ENCODE measurements at regions not wholly inside any gene's neighbourhood (a gene's known extent, or its start where the extent isn't known, plus 50 kb on each side); places are given as distances from the start of the nearest gene placed in this dataset.
A peak's percentile ranks its signal among the peaks of the same experiment; 100 is the strongest.

DNA sequence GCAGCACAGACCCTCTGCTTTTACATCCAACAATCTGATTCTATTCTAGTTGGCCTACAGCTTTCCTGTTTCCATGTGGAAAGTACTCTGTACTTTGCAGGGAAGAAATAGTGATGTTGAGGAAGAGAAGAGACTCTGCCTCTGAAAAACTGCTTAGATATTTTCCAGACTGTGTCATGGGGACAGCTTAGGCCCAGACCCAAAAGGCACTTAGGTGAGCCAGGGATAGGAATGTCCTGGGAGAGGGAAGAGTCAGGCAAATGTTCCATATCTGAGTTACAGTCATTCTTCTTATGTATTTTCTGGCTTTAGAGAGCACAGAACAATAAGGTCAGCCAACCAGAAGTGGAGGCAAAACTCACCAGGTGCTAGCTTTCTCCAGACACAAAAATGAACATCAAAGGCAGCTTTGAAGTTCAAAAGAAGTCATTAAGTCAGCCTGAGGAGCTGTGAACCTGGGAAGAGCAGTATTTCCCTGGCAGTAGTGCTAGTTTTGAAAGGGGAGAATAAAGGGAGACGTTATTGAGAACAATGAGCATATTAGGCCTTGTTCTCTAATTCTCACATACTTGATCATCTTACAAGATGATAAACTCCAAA is 199.7 kb upstream of the LMNTD1 start:
- Mint-ChIP-seq H3K4me3 (no peak overlapping the region), H3K4me1 (peaks cover 21% of the 10 kb centered on the region), H3K27me3 (ENCODE audit: low read depth) (no peaks in the 10 kb centered on the region), H3K36me3 (no peaks in the 10 kb centered on the region), H3K27ac (no peak overlapping the region), H3K9me3 (no peaks in the 10 kb centered on the region)
- DNase-seq (ENCODE audit: low spot score in 2 of 2, unreplicated experiment in 2 of 2): no peak
- TF ChIP-seq, protein P1, sequence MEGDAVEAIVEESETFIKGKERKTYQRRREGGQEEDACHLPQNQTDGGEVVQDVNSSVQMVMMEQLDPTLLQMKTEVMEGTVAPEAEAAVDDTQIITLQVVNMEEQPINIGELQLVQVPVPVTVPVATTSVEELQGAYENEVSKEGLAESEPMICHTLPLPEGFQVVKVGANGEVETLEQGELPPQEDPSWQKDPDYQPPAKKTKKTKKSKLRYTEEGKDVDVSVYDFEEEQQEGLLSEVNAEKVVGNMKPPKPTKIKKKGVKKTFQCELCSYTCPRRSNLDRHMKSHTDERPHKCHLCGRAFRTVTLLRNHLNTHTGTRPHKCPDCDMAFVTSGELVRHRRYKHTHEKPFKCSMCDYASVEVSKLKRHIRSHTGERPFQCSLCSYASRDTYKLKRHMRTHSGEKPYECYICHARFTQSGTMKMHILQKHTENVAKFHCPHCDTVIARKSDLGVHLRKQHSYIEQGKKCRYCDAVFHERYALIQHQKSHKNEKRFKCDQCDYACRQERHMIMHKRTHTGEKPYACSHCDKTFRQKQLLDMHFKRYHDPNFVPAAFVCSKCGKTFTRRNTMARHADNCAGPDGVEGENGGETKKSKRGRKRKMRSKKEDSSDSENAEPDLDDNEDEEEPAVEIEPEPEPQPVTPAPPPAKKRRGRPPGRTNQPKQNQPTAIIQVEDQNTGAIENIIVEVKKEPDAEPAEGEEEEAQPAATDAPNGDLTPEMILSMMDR (IDR thresholded peaks at IDR 0.05; ENCODE audit: unreplicated experiment): no peak

GRCh38 chr12:25755136-25755970 is 202.3 kb upstream of the LMNTD1 start:
- no peak for DNase-seq (ENCODE audit: low spot score in 2 of 2, unreplicated experiment in 2 of 2)
- TF ChIP-seq, protein P1 (IDR thresholded peaks at IDR 0.05; ENCODE audit: unreplicated experiment): no peak
- no peaks in the 10 kb centered on the region for H3K9me3 Mint-ChIP-seq
- H3K4me1 Mint-ChIP-seq: peaks cover 21% of the 10 kb centered on the region
- H3K27me3 Mint-ChIP-seq (ENCODE audit: low read depth): no peaks in the 10 kb centered on the region
- H3K36me3 Mint-ChIP-seq: no peaks in the 10 kb centered on the region
- H3K4me3 Mint-ChIP-seq: no peak overlapping the region
- H3K27ac Mint-ChIP-seq: no peak overlapping the region

- H3K36me3 Mint-ChIP-seq: no peaks in the 10 kb centered on the region
- no peaks in the 10 kb centered on the region for H3K27me3 Mint-ChIP-seq (ENCODE audit: low read depth)
- no peak overlapping the region for H3K4me3 Mint-ChIP-seq
- H3K27ac Mint-ChIP-seq: no peak overlapping the region
- peaks cover 21% of the 10 kb centered on the region for H3K4me1 Mint-ChIP-seq
- TF ChIP-seq, protein P1 (IDR thresholded peaks at IDR 0.05; ENCODE audit: unreplicated experiment): no peak
- no peaks in the 10 kb centered on the region for H3K9me3 Mint-ChIP-seq
- DNase-seq (ENCODE audit: low spot score in 2 of 2, unreplicated experiment in 2 of 2): no peak
These were observed 202.6 kb upstream of the RASSF8 start for GRCh38 chr12:25755971-25756260.

GRCh38 chr12:25757037-25757665 is 201.3 kb upstream of the RASSF8 start:
- Mint-ChIP-seq H3K27me3 (ENCODE audit: low read depth) (no peaks in the 10 kb centered on the region), H3K9me3 (no peaks in the 10 kb centered on the region), H3K27ac (peak overlapping the region; percentile 60), H3K4me3 (no peak overlapping the region), H3K4me1 (peaks cover 21% of the 10 kb centered on the region), H3K36me3 (no peaks in the 10 kb centered on the region)
- no peak for DNase-seq (ENCODE audit: low spot score in 2 of 2, unreplicated experiment in 2 of 2)
- TF ChIP-seq, protein P1 (IDR thresholded peaks at IDR 0.05; ENCODE audit: unreplicated experiment): no peak

DNA sequence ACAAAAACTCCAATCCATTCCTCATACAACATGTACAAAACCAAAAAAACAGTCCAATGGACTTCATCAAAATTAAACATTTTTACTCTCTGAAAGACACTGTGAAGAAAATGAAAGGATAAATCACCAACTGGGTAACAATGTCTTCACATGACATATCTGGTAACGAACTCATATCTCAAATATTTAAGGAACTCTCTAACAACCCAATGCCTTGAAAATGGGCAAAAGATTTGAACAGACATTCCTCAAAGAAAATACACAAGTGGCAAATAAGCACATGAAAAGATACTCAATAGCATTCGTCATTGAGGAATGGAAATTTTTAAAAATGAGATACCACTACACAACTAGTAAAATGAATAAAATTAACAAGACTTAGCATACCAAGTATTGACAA is 198.7 kb upstream of the RASSF8 start:
- Mint-ChIP-seq H3K4me1 (peaks cover 21% of the 10 kb centered on the region), H3K27me3 (ENCODE audit: low read depth) (no peaks in the 10 kb centered on the region), H3K9me3 (peaks cover 12% of the 10 kb centered on the region), H3K27ac (no peak overlapping the region), H3K4me3 (no peak overlapping the region), H3K36me3 (peaks cover 2% of the 10 kb centered on the region)
- TF ChIP-seq, protein P1 (IDR thresholded peaks at IDR 0.05; ENCODE audit: unreplicated experiment): no peak
- DNase-seq (ENCODE audit: low spot score in 2 of 2, unreplicated experiment in 2 of 2): no peak
